ENCODE measurements at regions not wholly inside any gene's neighbourhood (a gene's known extent, or its start where the extent isn't known, plus 50 kb on each side); places are given as distances from the start of the nearest gene placed in this dataset.

DNA sequence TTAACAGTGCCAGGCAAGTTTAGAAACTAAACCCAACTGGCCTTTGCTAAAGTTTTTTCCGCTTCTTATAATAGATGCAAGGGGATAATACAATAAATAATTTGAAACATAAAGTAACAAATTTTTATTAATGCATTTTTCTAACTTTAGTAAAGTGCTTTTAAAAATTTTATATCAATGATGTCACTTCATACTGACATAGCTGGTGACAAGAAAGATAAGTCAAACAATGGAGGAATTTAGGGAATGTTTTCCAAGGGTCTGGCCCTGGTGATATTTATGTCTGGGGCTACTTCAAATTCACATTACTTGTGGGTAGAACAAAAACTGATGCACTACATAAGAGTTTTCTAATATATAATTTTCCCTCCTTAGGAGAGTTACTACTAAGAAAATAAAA lies 61.2 kb upstream of the CBLN2 start:
- Histone ChIP-seq H2AFZ (ENCODE audit: low read length, unreplicated experiment) (no peak overlapping the region), H3K27ac (ENCODE audit: low read depth, low read length) (no peak overlapping the region), H3K27me3 (ENCODE audit: insufficient read depth, low read length) (no peaks in the 10 kb centered on the region), H3K79me2 (ENCODE audit: control insufficient read depth, insufficient read depth, low read length, unreplicated experiment) (no peaks in the 10 kb centered on the region), H3K4me3 (ENCODE audit: low read depth, low read length) (no peak overlapping the region), H3K4me1 (ENCODE audit: control insufficient read depth, insufficient read depth, low read length, unreplicated experiment) (no peaks in the 10 kb centered on the region), H3K36me3 (ENCODE audit: insufficient read depth, low read length) (no peaks in the 10 kb centered on the region)

DNA sequence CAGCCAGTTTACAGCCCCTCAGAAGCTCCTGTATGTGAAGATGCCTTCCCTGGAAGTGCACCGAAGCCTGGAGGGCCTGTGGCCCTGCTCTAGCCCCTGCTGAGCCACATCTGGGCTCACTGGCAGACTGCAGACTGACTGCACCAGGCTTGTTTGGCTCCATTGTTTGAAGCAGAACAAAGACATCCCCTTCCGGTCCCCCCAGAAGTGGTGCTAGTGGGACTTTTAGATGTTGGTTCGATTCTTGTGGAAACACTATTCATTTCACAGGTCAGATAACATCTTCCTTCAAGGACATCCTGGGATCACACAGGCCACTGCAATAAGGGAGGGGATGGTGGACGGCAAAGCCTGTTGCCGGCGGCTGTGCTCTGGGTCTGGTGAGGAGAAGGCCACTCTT lies 57.8 kb upstream of the CBLN2 start:
- no peaks in the 10 kb centered on the region for H3K27me3 ChIP-seq (ENCODE audit: insufficient read depth, low read length)
- no peak overlapping the region for H3K27ac ChIP-seq (ENCODE audit: low read depth, low read length)
- H2AFZ ChIP-seq (ENCODE audit: low read length, unreplicated experiment): no peak overlapping the region

DNA sequence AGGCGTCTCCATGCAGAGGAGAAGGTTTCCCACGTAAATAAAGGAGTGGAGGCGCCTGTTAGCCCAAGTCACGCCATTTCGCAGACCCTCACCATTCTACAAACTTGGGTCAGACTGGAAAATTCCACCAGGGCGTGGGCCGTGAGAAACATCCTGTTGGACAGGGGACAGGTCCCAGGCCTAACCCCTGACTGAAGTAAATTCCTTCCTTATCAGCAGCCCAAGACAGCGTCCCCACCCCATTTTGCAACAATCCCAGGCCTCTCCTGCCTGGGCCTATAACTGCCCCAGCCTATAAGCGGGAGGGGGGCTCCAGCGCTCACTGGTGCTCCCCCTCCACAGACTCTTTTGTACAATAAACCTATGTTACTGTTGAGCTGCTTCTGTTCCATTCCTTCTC lies 57.3 kb upstream of the CBLN2 start:
- Histone ChIP-seq H3K27ac (ENCODE audit: low read depth, low read length) (no peak overlapping the region), H3K36me3 (ENCODE audit: insufficient read depth, low read length) (no peaks in the 10 kb centered on the region), H3K27me3 (ENCODE audit: insufficient read depth, low read length) (no peaks in the 10 kb centered on the region), H3K79me2 (ENCODE audit: control insufficient read depth, insufficient read depth, low read length, unreplicated experiment) (no peaks in the 10 kb centered on the region), H3K4me1 (ENCODE audit: control insufficient read depth, insufficient read depth, low read length, unreplicated experiment) (no peaks in the 10 kb centered on the region), H3K4me3 (ENCODE audit: low read depth, low read length) (no peak overlapping the region), H2AFZ (ENCODE audit: low read length, unreplicated experiment) (no peak overlapping the region)

More for the DNA sequence above, 57.8 kb upstream of the CBLN2 start:
- no peaks in the 10 kb centered on the region for H3K4me1 ChIP-seq (ENCODE audit: control insufficient read depth, insufficient read depth, low read length, unreplicated experiment)
- no peaks in the 10 kb centered on the region for H3K79me2 ChIP-seq (ENCODE audit: control insufficient read depth, insufficient read depth, low read length, unreplicated experiment)
- H3K36me3 ChIP-seq (ENCODE audit: insufficient read depth, low read length): no peaks in the 10 kb centered on the region
- H3K4me3 ChIP-seq (ENCODE audit: low read depth, low read length): no peak overlapping the region
